CD4-positive, alpha-beta T cell (primary cell): ENCODE measurements at regions not wholly inside any gene's neighbourhood (a gene's known extent, or its start where the extent isn't known, plus 50 kb on each side); places are given as distances from the start of the nearest gene placed in this dataset.

Experiments
- ATAC-seq: fragments of 200-7000 bp; cut with Tn5 transposase; one replicate; pipeline ENCODE4 v1.10.0; 2022; ENCODE audit warnings: mild to moderate bottlenecking; ENCODE audit not compliant: poor library complexity
- CTCF ChIA-PET: fragments of 350-600 bp; sonication (Branson Sonifier 250); formaldehyde crosslinking; loops from one replicate; lab custom pipeline; 2021; ENCODE audit warnings: antibody characterized with exemption, inconsistent platforms; lab: Charles Lee
- POLR2A ChIA-PET: fragments of 350-600 bp; sonication (Branson Sonifier 250); formaldehyde crosslinking; loops from one replicate; lab custom pipeline; 2021; ENCODE audit warnings: antibody characterized with exemption, inconsistent platforms; lab: Charles Lee
- DNase-seq, 14 experiments: peaks; one replicate each; pipeline ENCODE4 v3.0.0-alpha.2; 2013 to 2020; ENCODE audit warnings: mixed read lengths in 2 of 14
- H3K27ac ChIP-seq, 2 donors: one replicate each; pipeline versions ENCODE4 v1.5.1 to v1.7.0; 2013; ENCODE audit warnings: low read length in 2 of 2, low read depth in 1 of 2, mild to moderate bottlenecking in 1 of 2
- H3K27me3 ChIP-seq, 2 experiments: 1 replicate in 1 of 2; 2 replicates in 1 of 2; pipeline versions ENCODE4 v1.6.1 to v1.7.0; 2013; ENCODE audit warnings: low read length in 2 of 2, control low read depth in 1 of 2, mild to moderate bottlenecking in 1 of 2, moderate library complexity in 1 of 2; ENCODE audit not compliant: insufficient read depth in 2 of 2, control insufficient read depth in 1 of 2
- H3K36me3 ChIP-seq: one replicate; pipeline ENCODE4 v1.6.1; 2013; ENCODE audit warnings: low read length, control low read depth; ENCODE audit not compliant: insufficient read depth
- H3K4me1 ChIP-seq: one replicate; pipeline ENCODE4 v1.6.1; 2013; ENCODE audit warnings: low read length, control low read depth; ENCODE audit not compliant: insufficient read depth
- H3K4me3 ChIP-seq: one replicate; pipeline ENCODE4 v1.5.1; 2013; ENCODE audit warnings: mild to moderate bottlenecking, low read length, moderate library complexity
- H3K9me3 ChIP-seq, 2 experiments: 1 replicate in 1 of 2; 2 replicates in 1 of 2; pipeline versions ENCODE4 v1.6.1 to v1.7.0; 2013; ENCODE audit warnings: low read length in 2 of 2, mild to moderate bottlenecking in 2 of 2, control low read depth in 1 of 2, moderate library complexity in 1 of 2; ENCODE audit not compliant: control insufficient read depth in 1 of 2, insufficient read depth in 1 of 2
- H3K27ac Mint-ChIP-seq: one replicate; pipeline ENCODE4 v1.8.0; 2020; ENCODE audit warnings: mixed read lengths
- H3K27me3 Mint-ChIP-seq: one replicate; pipeline ENCODE4 v1.8.0; 2021; ENCODE audit warnings: mixed read lengths
- H3K36me3 Mint-ChIP-seq: one replicate; pipeline ENCODE4 v1.8.0; 2021; ENCODE audit warnings: low read depth, mixed read lengths
- H3K4me1 Mint-ChIP-seq: one replicate; pipeline ENCODE4 v1.8.0; 2021; ENCODE audit warnings: low read depth, mixed read lengths
- H3K4me3 Mint-ChIP-seq: one replicate; pipeline ENCODE4 v1.8.0; 2020; ENCODE audit warnings: mild to moderate bottlenecking, mixed read lengths
- H3K9me3 Mint-ChIP-seq: one replicate; pipeline ENCODE4 v1.8.0; 2020; ENCODE audit warnings: mixed read lengths
- CTCF ChIP-seq: fragments of 200-600 bp; IDR thresholded peaks from one replicate; pipeline ENCODE4 v1.8.0; 2022; ENCODE audit warnings: antibody characterized with exemption, mild to moderate bottlenecking
- intact Hi-C, 2 experiments: fragments of 100-400 bp; cut with DNase I in 1 of 2; cut with micrococcal nuclease in 1 of 2; formaldehyde crosslinking; loops; one replicate each; pipeline versions ENCODE4 v1.15.1 to v1.9.0; 2023 to 2025; cut with DNase I, micrococcal nuclease

GRCh38 chr5:142437563-142437962 is 112.7 kb upstream of the SPRY4 start:
- Mint-ChIP-seq H3K9me3 (no peaks in the 10 kb centered on the region), H3K4me1 (peaks cover 55% of the 10 kb centered on the region), H3K27me3 (no peaks in the 10 kb centered on the region), H3K36me3 (no peaks in the 10 kb centered on the region), H3K4me3 (no peak overlapping the region), H3K27ac (no peak overlapping the region)
- POLR2A ChIA-PET, result no interaction called here
- ATAC-seq, result no peak
- intact Hi-C loops, result no loop called here
- CTCF ChIA-PET, result no interaction called here
- Histone ChIP-seq H3K4me1 (peaks cover 46% of the 10 kb centered on the region), H3K9me3 (no peaks in the 10 kb centered on the region), H3K27me3 (no peaks in the 10 kb centered on the region), H3K4me3 (no peak overlapping the region), H3K27ac (no peak overlapping the region), H3K36me3 (no peaks in the 10 kb centered on the region)
- no peak for DNase-seq
- TF ChIP-seq CTCF, result no peak

GRCh38 chr5:142435410-142436115 is 110.7 kb upstream of the SPRY4 start:
- POLR2A ChIA-PET, result interaction anchor here (0.5 kb wide), 1 partner anchor 58 kb away, joined by 3 read pairs; no protein-coding TSS in a partner anchor
- no peaks in the 10 kb centered on the region for H3K36me3 Mint-ChIP-seq
- H3K4me1 Mint-ChIP-seq, result peaks cover 57% of the 10 kb centered on the region
- no peaks in the 10 kb centered on the region for H3K9me3 Mint-ChIP-seq
- CTCF ChIA-PET, result interaction anchor here (1.3 to 1.4 kb wide), 2 partner anchors 15 to 220 kb away, joined by 3 read pairs; no protein-coding TSS in a partner anchor
- H3K27ac Mint-ChIP-seq, result no peak overlapping the region
- Histone ChIP-seq H3K27me3 (no peaks in the 10 kb centered on the region), H3K9me3 (no peaks in the 10 kb centered on the region), H3K4me3 (no peak overlapping the region), H3K4me1 (peaks cover 49% of the 10 kb centered on the region), H3K36me3 (no peaks in the 10 kb centered on the region), H3K27ac (no peak overlapping the region)
- intact Hi-C loops, result no loop called here
- ATAC-seq, result no peak
- DNase-seq, result no peak
- no peak for TF ChIP-seq CTCF
- H3K4me3 Mint-ChIP-seq, result no peak overlapping the region
- H3K27me3 Mint-ChIP-seq, result no peaks in the 10 kb centered on the region

- H3K36me3 ChIP-seq, result no peaks in the 10 kb centered on the region
- Mint-ChIP-seq H3K27me3 (no peaks in the 10 kb centered on the region), H3K4me1 (peaks cover 55% of the 10 kb centered on the region), H3K4me3 (no peak overlapping the region), H3K27ac (no peak overlapping the region), H3K36me3 (no peaks in the 10 kb centered on the region), H3K9me3 (no peaks in the 10 kb centered on the region)
- H3K9me3 ChIP-seq, result no peaks in the 10 kb centered on the region
- CTCF ChIA-PET, result interaction anchor here (1.4 kb wide), 1 partner anchor 221 kb away, joined by 3 read pairs; no protein-coding TSS in a partner anchor
- no peaks in the 10 kb centered on the region for H3K27me3 ChIP-seq
- POLR2A ChIA-PET, result no interaction called here
- H3K4me1 ChIP-seq, result peaks cover 49% of the 10 kb centered on the region
- no peak overlapping the region for H3K4me3 ChIP-seq
- H3K27ac ChIP-seq, result no peak overlapping the region
- no peak for TF ChIP-seq CTCF
- intact Hi-C loops, result loop anchor here (5.0 kb wide), 1 partner anchor 77 kb away; no protein-coding TSS in a partner anchor
- ATAC-seq (no peak), DNase-seq (no peak)
These were observed 109.4 kb upstream of the SPRY4 start for GRCh38 chr5:142434322-142434612.
